ENCODE measurements at regions not wholly inside any gene's neighbourhood (a gene's known extent, or its start where the extent isn't known, plus 50 kb on each side); places are given as distances from the start of the nearest gene placed in this dataset.

DNA sequence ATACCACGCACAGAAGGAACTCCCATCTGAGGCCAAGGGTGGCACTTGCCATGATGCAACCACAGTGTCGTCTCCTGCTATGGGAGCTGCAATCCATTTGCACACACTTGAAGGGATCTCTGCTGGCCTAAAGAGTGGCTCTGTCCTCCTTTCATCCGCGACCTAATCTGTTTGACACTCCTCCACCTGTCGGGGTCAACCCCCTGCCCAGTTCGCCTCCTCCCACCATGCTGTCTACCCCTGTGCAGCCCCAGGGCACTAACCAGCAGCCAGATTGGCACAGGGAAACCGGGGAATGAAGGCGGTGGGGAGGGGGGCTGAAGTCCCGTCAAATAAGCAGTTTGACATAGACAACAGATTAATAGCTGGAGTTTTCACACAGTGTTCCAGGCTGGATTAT is 58.1 kb upstream of the FOXQ1 start:
- TF ChIP-seq EP300 (IDR thresholded peaks at IDR 0.05) (no peak), POLR2A (IDR thresholded peaks at IDR 0.05) (no peak)
- TF ChIP-seq, protein P1, sequence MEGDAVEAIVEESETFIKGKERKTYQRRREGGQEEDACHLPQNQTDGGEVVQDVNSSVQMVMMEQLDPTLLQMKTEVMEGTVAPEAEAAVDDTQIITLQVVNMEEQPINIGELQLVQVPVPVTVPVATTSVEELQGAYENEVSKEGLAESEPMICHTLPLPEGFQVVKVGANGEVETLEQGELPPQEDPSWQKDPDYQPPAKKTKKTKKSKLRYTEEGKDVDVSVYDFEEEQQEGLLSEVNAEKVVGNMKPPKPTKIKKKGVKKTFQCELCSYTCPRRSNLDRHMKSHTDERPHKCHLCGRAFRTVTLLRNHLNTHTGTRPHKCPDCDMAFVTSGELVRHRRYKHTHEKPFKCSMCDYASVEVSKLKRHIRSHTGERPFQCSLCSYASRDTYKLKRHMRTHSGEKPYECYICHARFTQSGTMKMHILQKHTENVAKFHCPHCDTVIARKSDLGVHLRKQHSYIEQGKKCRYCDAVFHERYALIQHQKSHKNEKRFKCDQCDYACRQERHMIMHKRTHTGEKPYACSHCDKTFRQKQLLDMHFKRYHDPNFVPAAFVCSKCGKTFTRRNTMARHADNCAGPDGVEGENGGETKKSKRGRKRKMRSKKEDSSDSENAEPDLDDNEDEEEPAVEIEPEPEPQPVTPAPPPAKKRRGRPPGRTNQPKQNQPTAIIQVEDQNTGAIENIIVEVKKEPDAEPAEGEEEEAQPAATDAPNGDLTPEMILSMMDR (IDR thresholded peaks at IDR 0.05) = no peak

DNA sequence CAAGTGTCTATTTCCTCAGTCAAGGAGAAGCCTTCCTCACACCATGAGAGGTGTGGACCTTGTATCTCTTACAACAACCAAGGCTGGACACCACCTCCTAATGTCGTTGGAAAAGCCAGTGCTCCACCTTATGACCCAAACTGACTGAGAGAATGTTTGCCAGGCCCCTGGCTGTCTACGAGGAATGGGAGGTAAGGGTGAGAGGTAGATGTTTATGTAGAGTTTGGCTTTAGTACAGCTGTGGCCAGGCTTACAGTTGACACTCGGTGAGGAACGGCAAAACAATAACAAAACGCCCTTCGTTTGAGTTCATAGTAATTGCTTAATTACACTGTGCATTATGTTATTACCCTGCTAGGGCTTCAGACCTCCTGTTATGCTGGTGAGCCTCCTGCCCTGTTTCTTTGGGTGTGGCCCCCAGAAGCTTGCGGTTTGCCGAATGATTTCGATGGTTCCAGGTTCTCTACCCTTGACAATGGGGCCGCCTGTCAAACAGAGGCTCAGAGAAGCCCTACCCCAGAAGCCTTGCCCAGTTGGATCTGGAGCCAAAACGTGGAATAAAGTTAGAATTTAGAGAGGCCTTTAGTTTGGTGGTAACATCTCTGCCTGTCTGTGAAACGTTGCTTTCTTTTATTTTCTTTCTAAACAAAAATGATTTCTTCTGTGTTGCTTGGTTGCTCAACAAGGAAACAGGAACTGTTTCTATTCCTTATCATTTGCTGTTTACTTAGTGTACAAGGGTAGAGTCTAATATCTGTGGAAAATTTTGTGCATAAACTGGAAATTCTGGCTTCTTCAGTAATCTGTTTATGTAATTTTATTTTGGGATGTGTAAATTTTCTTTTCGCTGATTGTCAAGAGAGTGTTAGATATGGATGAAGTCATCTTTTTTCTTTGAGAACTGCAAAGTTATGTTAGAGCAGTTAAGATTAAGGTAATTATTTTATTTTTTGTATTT is 60.4 kb upstream of the FOXQ1 start:
- no peak for DNase-seq
- no peak for TF ChIP-seq EP300 (IDR thresholded peaks at IDR 0.05)
- TF ChIP-seq POLR2A (IDR thresholded peaks at IDR 0.05) = no peak
- TF ChIP-seq, protein P1 (IDR thresholded peaks at IDR 0.05) = no peak
- WGBS, 3 donors = 33 to 57% (median 34%) methylated on average over 13 of the region's 13 CpGs
- intact Hi-C loops (cut with DNase I) = no loop called here
- no peaks in the 10 kb centered on the region for H3K4me1 ChIP-seq (ENCODE audit: insufficient read depth)
- H3K36me3 ChIP-seq = no peaks in the 10 kb centered on the region
- no peak overlapping the region for H3K4me3 ChIP-seq
- H3K27ac ChIP-seq = no peak overlapping the region
- H3K27me3 ChIP-seq = no peaks in the 10 kb centered on the region
- no peaks in the 10 kb centered on the region for H3K9me3 ChIP-seq

More for the DNA sequence above, 58.1 kb upstream of the FOXQ1 start:
- intact Hi-C loops (cut with DNase I) = no loop called here
- 82 to 86% (median 86%) methylated on average over 9 of the region's 9 CpGs for WGBS, 3 donors
- no peak for DNase-seq
- no peaks in the 10 kb centered on the region for H3K9me3 ChIP-seq
- no peaks in the 10 kb centered on the region for H3K27me3 ChIP-seq
- no peak overlapping the region for H3K4me3 ChIP-seq
- no peaks in the 10 kb centered on the region for H3K4me1 ChIP-seq (ENCODE audit: insufficient read depth)
- H3K27ac ChIP-seq = no peak overlapping the region
- H3K36me3 ChIP-seq = no peaks in the 10 kb centered on the region

DNA sequence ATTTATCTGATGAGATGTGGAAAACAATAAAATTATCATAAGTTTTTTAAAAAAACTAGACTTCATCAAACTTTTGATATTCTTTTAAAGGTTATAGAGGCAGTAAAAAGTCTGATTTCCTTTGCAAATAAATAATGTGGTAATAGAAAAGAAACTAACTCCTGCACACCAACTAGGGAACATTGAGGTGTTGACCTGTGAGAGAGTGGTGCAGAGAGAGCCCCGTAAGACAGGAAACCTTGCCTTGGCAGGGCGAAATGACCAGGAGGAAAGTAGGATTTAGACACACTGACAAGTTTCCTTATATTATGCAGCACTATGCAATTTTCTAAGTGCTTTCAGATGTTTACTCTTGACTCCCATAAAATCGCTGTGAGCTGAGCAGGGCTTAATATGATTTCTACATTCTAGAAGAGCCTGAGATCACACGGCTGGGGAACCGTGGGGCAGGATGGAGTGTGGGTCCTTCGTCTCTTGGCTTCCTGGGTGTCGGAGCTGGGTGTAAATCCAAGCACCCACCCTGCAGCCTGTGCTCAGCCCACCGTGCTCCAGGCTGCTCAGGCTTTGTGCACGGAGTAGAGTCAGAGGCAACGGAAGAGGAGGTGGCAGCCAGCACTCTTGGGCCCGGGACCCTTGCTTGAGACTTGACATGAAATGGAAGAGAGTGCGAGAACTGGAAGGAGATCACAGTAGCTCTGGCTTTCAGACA is 61.3 kb upstream of the FOXQ1 start:
- Histone ChIP-seq H3K4me3 (no peak overlapping the region), H3K36me3 (no peaks in the 10 kb centered on the region), H3K27me3 (no peaks in the 10 kb centered on the region), H3K9me3 (no peaks in the 10 kb centered on the region), H3K27ac (no peak overlapping the region), H3K4me1 (ENCODE audit: insufficient read depth) (no peaks in the 10 kb centered on the region)
- intact Hi-C loops (cut with DNase I) = no loop called here
- TF ChIP-seq EP300 (IDR thresholded peaks at IDR 0.05) = no peak
- no peak for TF ChIP-seq POLR2A (IDR thresholded peaks at IDR 0.05)
- TF ChIP-seq, protein P1 (IDR thresholded peaks at IDR 0.05) = no peak
- no peak for DNase-seq
- WGBS, 3 donors = 70 to 77% (median 75%) methylated on average over 12 of the region's 12 CpGs

DNA sequence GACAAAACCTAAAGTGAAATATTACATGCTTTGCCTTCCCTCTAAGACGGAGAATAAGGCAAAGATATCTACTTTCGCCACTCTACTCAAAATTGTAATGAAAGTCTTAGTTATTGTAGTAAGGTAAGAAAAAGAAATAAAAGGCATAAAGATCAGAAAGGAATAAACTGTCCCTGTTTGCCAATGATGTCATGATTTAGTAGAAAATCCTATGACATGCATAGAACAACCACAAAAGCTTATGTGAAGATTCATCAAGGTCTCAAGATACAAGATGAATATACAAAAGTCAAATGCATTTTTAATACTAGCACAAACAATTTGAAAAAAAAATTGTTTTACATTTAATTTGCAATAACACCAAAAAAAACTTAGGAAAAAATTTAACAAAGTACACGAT is 64.0 kb upstream of the FOXQ1 start:
- intact Hi-C loops (cut with DNase I) = no loop called here
- H3K36me3 ChIP-seq = no peaks in the 10 kb centered on the region
- DNase-seq = no peak
- H3K27ac ChIP-seq = no peak overlapping the region
- 77 to 78% (median 77%) methylated on average over 3 of the region's 3 CpGs for WGBS, 3 donors
- no peaks in the 10 kb centered on the region for H3K4me1 ChIP-seq (ENCODE audit: insufficient read depth)
- H3K4me3 ChIP-seq = no peak overlapping the region
- no peaks in the 10 kb centered on the region for H3K9me3 ChIP-seq
- H3K27me3 ChIP-seq = no peaks in the 10 kb centered on the region
- no peak for TF ChIP-seq POLR2A (IDR thresholded peaks at IDR 0.05)
- TF ChIP-seq, protein P1 (IDR thresholded peaks at IDR 0.05) = no peak
- TF ChIP-seq EP300 (IDR thresholded peaks at IDR 0.05) = no peak

Measured in ovary (tissue), 7 donors.